Aorta (tissue), 5 donors: ENCODE measurements at regions not wholly inside any gene's neighbourhood (a gene's known extent, or its start where the extent isn't known, plus 50 kb on each side); places are given as distances from the start of the nearest gene placed in this dataset.

Source experiments
- ATAC-seq: fragments of 200-7000 bp; cut with Tn5 transposase; one replicate; pipeline ENCODE4 v1.9.1; 2022; ENCODE audit warnings: moderate library complexity; ENCODE audit not compliant: low FRiP score
- DNase-seq, 2 donors: peaks; one replicate each; pipeline ENCODE4 v3.0.0-alpha.2; 2020
- H3K27ac ChIP-seq, 2 donors: one replicate each; pipeline ENCODE4 v1.5.1; 2013; ENCODE audit warnings: low read length in 2 of 2, mild to moderate bottlenecking in 2 of 2, moderate library complexity in 2 of 2, control low read depth in 1 of 2, inconsistent platforms in 1 of 2, low read depth in 1 of 2
- H3K27me3 ChIP-seq, 2 donors: one replicate each; pipeline ENCODE4 v1.6.1; 2013; ENCODE audit warnings: control low read depth in 1 of 2, low read length in 1 of 2, mild to moderate bottlenecking in 1 of 2, moderate library complexity in 1 of 2; ENCODE audit not compliant: insufficient read depth in 2 of 2, control insufficient read depth in 1 of 2
- H3K36me3 ChIP-seq, 2 donors: one replicate each; pipeline ENCODE4 v1.6.1; 2013; ENCODE audit warnings: control low read depth in 1 of 2, low read length in 1 of 2, mild to moderate bottlenecking in 1 of 2; ENCODE audit not compliant: insufficient read depth in 2 of 2, control insufficient read depth in 1 of 2
- H3K4me1 ChIP-seq, 2 donors: one replicate each; pipeline ENCODE4 v1.6.1; 2013; ENCODE audit warnings: low read length in 2 of 2, control low read depth in 1 of 2, mild to moderate bottlenecking in 1 of 2, moderate library complexity in 1 of 2; ENCODE audit not compliant: insufficient read depth in 2 of 2, control insufficient read depth in 1 of 2
- H3K4me3 ChIP-seq, 2 donors: one replicate each; pipeline ENCODE4 v1.5.1; 2013; ENCODE audit warnings: low read length in 2 of 2, control low read depth in 1 of 2, mild to moderate bottlenecking in 1 of 2
- H3K9me3 ChIP-seq: one replicate; pipeline ENCODE4 v1.6.1; 2013; ENCODE audit warnings: mild to moderate bottlenecking, low read length; ENCODE audit not compliant: control insufficient read depth
- WGBS, 2 donors: extraction: QIAGEN DNeasy Blood & Tissue Kit; methylation state at CpG; one replicate each; pipeline ENCODE4 v1.1.7; 2013; 5-methylcytosine and 5-hydroxymethylcytosine counted together
- intact Hi-C, 2 donors: fragments of 100-400 bp; cut with DNase I; formaldehyde crosslinking; loops; one replicate each; pipeline versions ENCODE4 v1.14.2 to v1.15.0; 2022
- donor health status: healthy with polysubstance abuse.
- donor health status: Bipolar disorder and iron deficiency.
- donor health status: DM: no; HTN: no; CAD: no.
- donor health status: DM: no; HTN: no; CAD: no.
- donor health status: DM: yes; HTN: yes; CAD: no.

- H3K36me3 ChIP-seq: no peaks in the 10 kb centered on the region
- intact Hi-C loops: no loop called here
- H3K4me3 ChIP-seq: no peak overlapping the region
- no peak overlapping the region for H3K27ac ChIP-seq
- H3K4me1 ChIP-seq: no peaks in the 10 kb centered on the region
- DNase-seq: no peak
- no peak for ATAC-seq
- H3K27me3 ChIP-seq: no peaks in the 10 kb centered on the region
- 17 to 28% methylated on average over 3 of the region's 3 CpGs for WGBS, 2 donors
- H3K9me3 ChIP-seq: no peaks in the 10 kb centered on the region
These were observed 1089.1 kb downstream of the TBC1D22A start for GRCh38 chr22:47851586-47851985.

- no peak overlapping the region for H3K4me3 ChIP-seq
- no peaks in the 10 kb centered on the region for H3K4me1 ChIP-seq
- DNase-seq (no peak), ATAC-seq (no peak)
- no peaks in the 10 kb centered on the region for H3K27me3 ChIP-seq
- intact Hi-C loops: no loop called here
- 34 to 39% methylated on average over 2 of the region's 2 CpGs for WGBS, 2 donors
- no peaks in the 10 kb centered on the region for H3K9me3 ChIP-seq
- H3K27ac ChIP-seq: no peak overlapping the region
- H3K36me3 ChIP-seq: no peaks in the 10 kb centered on the region
These were observed 1088.2 kb downstream of the TBC1D22A start for GRCh38 chr22:47850644-47851151.

GRCh38 chr22:47849576-47849975, 1087.1 kb downstream of the TBC1D22A start:
- DNase-seq: no peak
- H3K27me3 ChIP-seq: no peaks in the 10 kb centered on the region
- intact Hi-C loops: no loop called here
- H3K4me1 ChIP-seq: no peaks in the 10 kb centered on the region
- no peak for ATAC-seq
- no peak overlapping the region for H3K4me3 ChIP-seq
- H3K9me3 ChIP-seq: no peaks in the 10 kb centered on the region
- no peak overlapping the region for H3K27ac ChIP-seq
- no peaks in the 10 kb centered on the region for H3K36me3 ChIP-seq
- whole genome bisulfite sequencing, 2 donors: 65 to 77% methylated on average over 6 of the region's 6 CpGs

- no peaks in the 10 kb centered on the region for H3K27me3 ChIP-seq
- intact Hi-C loops: no loop called here
- H3K4me3 ChIP-seq: no peak overlapping the region
- no peak overlapping the region for H3K27ac ChIP-seq
- ATAC-seq: no peak
- no peaks in the 10 kb centered on the region for H3K4me1 ChIP-seq
- H3K36me3 ChIP-seq: no peaks in the 10 kb centered on the region
- H3K9me3 ChIP-seq: no peaks in the 10 kb centered on the region
- WGBS, 2 donors: 83 to 87% methylated on average over 14 of the region's 14 CpGs
- no peak for DNase-seq
These were observed 1085.9 kb downstream of the TBC1D22A start for GRCh38 chr22:47848184-47848920.

GRCh38 chr22:47847131-47847890, 1084.9 kb downstream of the TBC1D22A start:
- Histone ChIP-seq H3K27ac (no peak overlapping the region), H3K36me3 (no peaks in the 10 kb centered on the region), H3K4me3 (no peak overlapping the region), H3K4me1 (no peaks in the 10 kb centered on the region), H3K9me3 (no peaks in the 10 kb centered on the region), H3K27me3 (no peaks in the 10 kb centered on the region)
- no peak for DNase-seq
- WGBS, 2 donors: 50 to 61% methylated on average over 8 of the region's 8 CpGs
- intact Hi-C loops: no loop called here
- no peak for ATAC-seq

GRCh38 chr22:47846206-47846605, 1083.8 kb downstream of the TBC1D22A start:
- no peaks in the 10 kb centered on the region for H3K9me3 ChIP-seq
- H3K27ac ChIP-seq: no peak overlapping the region
- no peaks in the 10 kb centered on the region for H3K4me1 ChIP-seq
- H3K36me3 ChIP-seq: no peaks in the 10 kb centered on the region
- WGBS, 2 donors: 61 to 72% methylated on average over 2 of the region's 2 CpGs
- DNase-seq: no peak
- intact Hi-C loops: no loop called here
- no peaks in the 10 kb centered on the region for H3K27me3 ChIP-seq
- no peak for ATAC-seq
- H3K4me3 ChIP-seq: no peak overlapping the region

GRCh38 chr22:47842119-47842518, 1079.7 kb downstream of the TBC1D22A start:
- no peaks in the 10 kb centered on the region for H3K27me3 ChIP-seq
- H3K4me1 ChIP-seq: no peaks in the 10 kb centered on the region
- H3K4me3 ChIP-seq: no peak overlapping the region
- H3K36me3 ChIP-seq: no peaks in the 10 kb centered on the region
- H3K9me3 ChIP-seq: peaks cover 1% of the 10 kb centered on the region
- no peak for DNase-seq
- H3K27ac ChIP-seq: no peak overlapping the region
- intact Hi-C loops: no loop called here
- ATAC-seq: no peak
- 58 to 60% methylated on average over 10 of the region's 10 CpGs for WGBS, 2 donors

- DNase-seq (no peak), ATAC-seq (no peak)
- H3K4me1 ChIP-seq: no peaks in the 10 kb centered on the region
- H3K27me3 ChIP-seq: no peaks in the 10 kb centered on the region
- peaks cover 1% of the 10 kb centered on the region for H3K9me3 ChIP-seq
- intact Hi-C loops: no loop called here
- no peak overlapping the region for H3K4me3 ChIP-seq
- 26 to 43% methylated on average over 3 of the region's 3 CpGs for WGBS, 2 donors
- H3K36me3 ChIP-seq: no peaks in the 10 kb centered on the region
- H3K27ac ChIP-seq: no peak overlapping the region
These were observed 1078.7 kb downstream of the TBC1D22A start for GRCh38 chr22:47841156-47841555.
